PC-9 (cell line): ENCODE measurements at regions not wholly inside any gene's neighbourhood (a gene's known extent, or its start where the extent isn't known, plus 50 kb on each side); places are given as distances from the start of the nearest gene placed in this dataset.

Source experiments
- CTCF ChIP-seq: fragments of 200-600 bp; sonication (generic); conservative IDR thresholded peaks from 2 replicates; pipeline ENCODE4 v1.6.1; 2017; ENCODE audit warnings: mixed run types, antibody characterized with exemption, mild to moderate bottlenecking, moderate library complexity
- EZH2 ChIP-seq: fragments of 200-600 bp; sonication (generic); IDR thresholded peaks from 2 replicates; pipeline ENCODE4 v1.8.0; 2017; ENCODE audit warnings: antibody characterized with exemption, low read depth

- no peak for TF ChIP-seq CTCF
- no peak for TF ChIP-seq EZH2
These were observed 127.3 kb downstream of the MBL2 start for GRCh38 chr10:52645187-52645758.
